ENCODE measurements at regions not wholly inside any gene's neighbourhood (a gene's known extent, or its start where the extent isn't known, plus 50 kb on each side); places are given as distances from the start of the nearest gene placed in this dataset.

GRCh38 chr1:184297244-184297750 lies 89.5 kb upstream of the C1orf21 start:
- ATAC-seq (no peak), DNase-seq (ENCODE audit: low spot score in 2 of 2) (no peak)
- Mint-ChIP-seq H3K9me3 (no peaks in the 10 kb centered on the region), H3K4me1 (no peaks in the 10 kb centered on the region), H3K4me3 (no peak overlapping the region), H3K36me3 (no peaks in the 10 kb centered on the region), H3K27ac (no peak overlapping the region)

DNA sequence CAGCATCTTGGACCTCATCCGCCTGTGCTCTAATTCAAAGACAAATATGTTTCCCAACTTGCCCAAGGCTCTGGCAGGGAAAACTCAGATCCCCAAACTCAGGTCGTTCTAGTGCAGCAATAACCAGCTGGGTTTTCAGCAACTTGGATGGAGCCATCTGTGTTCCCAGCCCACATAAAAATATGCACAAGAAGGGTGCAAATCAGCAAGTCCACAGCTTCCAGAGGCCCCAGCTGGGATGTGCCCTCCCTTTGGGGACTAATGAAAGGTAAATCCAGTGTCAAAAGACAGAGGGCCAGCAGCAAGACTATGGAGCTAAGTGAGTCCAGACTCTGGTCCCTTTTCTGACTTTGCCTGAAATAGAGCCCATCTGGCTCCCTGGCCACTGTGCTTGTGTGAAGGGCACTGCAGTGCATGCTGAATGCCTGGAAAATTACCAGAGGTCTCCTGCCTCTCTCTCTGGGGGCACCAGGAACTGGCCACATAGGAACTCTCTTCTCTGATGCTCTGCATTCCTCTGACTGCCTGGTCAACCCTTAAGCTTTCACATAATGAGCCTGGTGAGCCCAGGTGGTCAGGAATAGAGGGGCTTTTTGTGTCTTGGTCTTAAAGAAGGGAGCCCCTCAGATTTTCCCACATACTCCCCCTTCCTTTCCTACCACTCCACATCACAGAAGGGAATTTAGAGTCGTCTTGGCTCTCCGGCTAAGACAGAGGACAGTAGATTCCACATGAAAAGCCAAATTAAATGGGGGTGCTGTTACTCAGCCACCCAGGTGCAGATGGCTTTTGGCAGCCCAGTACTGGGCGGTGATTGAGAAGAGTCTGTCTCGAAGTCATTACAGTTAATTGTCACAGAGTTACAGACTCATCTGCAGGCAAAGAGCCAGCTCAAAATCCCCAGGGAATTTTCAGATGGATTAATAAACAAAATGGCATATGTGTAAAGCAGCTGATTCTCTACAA lies 88.1 kb upstream of the C1orf21 start:
- H3K9me3 Mint-ChIP-seq, result peaks cover 2% of the 10 kb centered on the region
- ATAC-seq (no peak), DNase-seq (ENCODE audit: low spot score in 2 of 2) (no peak)
- no peaks in the 10 kb centered on the region for H3K36me3 Mint-ChIP-seq
- no peaks in the 10 kb centered on the region for H3K4me1 Mint-ChIP-seq
- H3K4me3 Mint-ChIP-seq, result no peak overlapping the region
- H3K27ac Mint-ChIP-seq, result no peak overlapping the region

DNA sequence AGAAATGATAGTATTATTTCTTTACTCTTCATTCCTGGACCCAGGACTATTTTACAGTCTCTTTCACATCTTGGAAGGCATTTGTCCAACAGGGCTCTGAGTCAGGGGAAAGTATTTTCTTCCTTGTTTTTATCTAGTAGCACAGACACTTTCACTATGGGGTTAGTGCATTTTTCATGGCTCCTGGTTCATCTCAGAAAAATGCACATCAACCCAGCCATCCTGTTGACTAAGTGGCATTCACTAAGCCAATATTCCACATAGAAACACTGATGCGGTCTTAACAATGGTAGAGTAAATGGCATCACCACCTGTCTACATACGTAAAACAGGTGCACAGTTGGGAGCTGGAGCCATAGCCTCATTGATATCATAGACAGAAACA lies 87.4 kb upstream of the C1orf21 start:
- Mint-ChIP-seq H3K36me3 (no peaks in the 10 kb centered on the region), H3K4me1 (no peaks in the 10 kb centered on the region), H3K27ac (no peak overlapping the region), H3K4me3 (no peak overlapping the region), H3K9me3 (peaks cover 2% of the 10 kb centered on the region)
- ATAC-seq (no peak), DNase-seq (ENCODE audit: low spot score in 2 of 2) (no peak)

DNA sequence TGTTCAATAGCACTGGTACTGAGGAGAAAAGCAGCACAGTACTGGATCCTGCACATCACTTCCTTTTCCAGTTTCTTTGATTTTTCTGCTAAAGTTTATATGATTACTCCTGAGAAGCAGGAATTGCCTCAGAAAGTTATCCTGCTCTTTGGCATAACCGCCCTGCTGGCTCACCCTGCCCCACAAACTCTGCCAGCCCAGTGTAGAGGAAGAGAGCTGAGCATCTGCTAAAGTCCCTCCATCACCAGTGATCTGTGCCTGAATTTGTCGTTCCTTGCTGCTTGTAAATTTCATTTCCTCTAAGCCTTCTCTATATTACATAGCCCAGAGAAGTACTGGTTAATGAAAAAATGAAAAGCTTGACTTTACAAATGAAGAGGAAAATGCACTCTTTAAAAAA lies 87.0 kb upstream of the C1orf21 start:
- no peaks in the 10 kb centered on the region for H3K4me1 Mint-ChIP-seq
- peaks cover 2% of the 10 kb centered on the region for H3K9me3 Mint-ChIP-seq
- H3K27ac Mint-ChIP-seq, result no peak overlapping the region
- DNase-seq (ENCODE audit: low spot score in 2 of 2), result no peak
- H3K36me3 Mint-ChIP-seq, result no peaks in the 10 kb centered on the region
- ATAC-seq, result no peak
- H3K4me3 Mint-ChIP-seq, result no peak overlapping the region

- Mint-ChIP-seq H3K4me3 (no peak overlapping the region), H3K36me3 (no peaks in the 10 kb centered on the region), H3K27ac (no peak overlapping the region), H3K4me1 (no peaks in the 10 kb centered on the region), H3K9me3 (peaks cover 2% of the 10 kb centered on the region)
- ATAC-seq (no peak), DNase-seq (ENCODE audit: low spot score in 2 of 2) (no peak)
These were observed 86.4 kb upstream of the C1orf21 start for GRCh38 chr1:184300446-184300845.

- Mint-ChIP-seq H3K9me3 (peaks cover 2% of the 10 kb centered on the region), H3K4me3 (no peak overlapping the region), H3K27ac (no peak overlapping the region), H3K36me3 (no peaks in the 10 kb centered on the region), H3K4me1 (no peaks in the 10 kb centered on the region)
- DNase-seq (ENCODE audit: low spot score in 2 of 2), result no peak
- no peak for ATAC-seq
These were observed 85.6 kb upstream of the C1orf21 start for GRCh38 chr1:184301227-184301626.

DNA sequence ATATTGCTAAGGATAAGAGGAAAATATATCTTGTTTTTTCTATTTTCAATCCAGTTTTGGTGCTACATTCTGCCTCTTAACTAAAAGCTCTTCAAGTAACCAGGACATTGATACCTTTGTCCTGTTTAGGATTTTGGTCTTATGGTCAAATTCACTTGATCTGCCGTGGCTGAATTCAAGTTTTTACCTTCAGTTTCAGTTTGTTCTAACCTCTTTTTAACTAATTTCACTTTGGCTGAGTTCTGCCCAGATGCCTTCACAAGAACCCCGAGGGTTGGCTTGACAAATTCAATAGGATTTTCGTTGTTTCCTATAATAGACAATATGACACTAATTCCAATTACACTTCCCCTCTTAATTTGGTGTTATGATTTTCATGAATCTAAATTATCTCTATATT lies 84.5 kb upstream of the C1orf21 start:
- no peak overlapping the region for H3K4me3 Mint-ChIP-seq
- no peaks in the 10 kb centered on the region for H3K36me3 Mint-ChIP-seq
- H3K4me1 Mint-ChIP-seq, result no peaks in the 10 kb centered on the region
- peaks cover 2% of the 10 kb centered on the region for H3K9me3 Mint-ChIP-seq
- ATAC-seq, result no peak
- no peak overlapping the region for H3K27ac Mint-ChIP-seq
- no peak for DNase-seq (ENCODE audit: low spot score in 2 of 2)

DNA sequence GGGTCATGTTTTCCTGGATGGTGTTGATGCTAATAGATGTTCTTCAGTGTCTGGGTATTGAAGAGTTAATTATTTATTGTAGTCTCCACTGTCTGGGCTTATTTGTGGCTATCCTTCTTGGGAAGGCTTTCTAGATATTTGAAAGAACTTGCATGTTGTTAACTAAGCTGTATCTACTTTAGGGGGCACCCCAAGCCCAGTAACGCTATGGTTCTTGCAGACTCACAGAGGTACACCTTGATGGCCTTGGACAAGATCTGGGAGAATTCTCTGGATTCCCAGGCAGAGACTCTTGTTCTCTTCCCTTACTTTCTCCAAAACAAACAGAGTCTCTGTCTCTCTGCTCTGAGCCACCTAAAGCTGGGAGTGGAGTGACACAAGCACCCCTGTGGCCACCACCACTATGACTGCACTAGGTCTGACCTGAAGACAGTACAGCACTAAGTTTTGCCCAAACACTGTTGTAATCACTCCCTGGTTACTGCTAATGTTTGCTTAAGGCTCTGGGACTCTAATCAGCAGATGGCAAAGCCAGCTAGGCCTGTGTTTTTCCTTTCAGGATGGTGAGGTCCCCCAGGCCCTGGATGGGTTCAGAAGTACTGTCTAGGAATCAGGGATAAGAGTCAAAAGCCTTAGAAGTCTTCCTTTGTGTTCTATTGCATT lies 76.5 kb upstream of the C1orf21 start:
- H3K4me3 Mint-ChIP-seq, result no peak overlapping the region
- H3K27ac Mint-ChIP-seq, result no peak overlapping the region
- H3K36me3 Mint-ChIP-seq, result no peaks in the 10 kb centered on the region
- DNase-seq (ENCODE audit: low spot score in 2 of 2) (no peak), ATAC-seq (peak; percentile 31)
- no peaks in the 10 kb centered on the region for H3K9me3 Mint-ChIP-seq
- no peaks in the 10 kb centered on the region for H3K4me1 Mint-ChIP-seq

GRCh38 chr1:184311580-184311979 lies 75.2 kb upstream of the C1orf21 start:
- DNase-seq (ENCODE audit: low spot score in 2 of 2), result no peak
- Mint-ChIP-seq H3K4me1 (no peaks in the 10 kb centered on the region), H3K36me3 (no peaks in the 10 kb centered on the region), H3K9me3 (no peaks in the 10 kb centered on the region), H3K4me3 (no peak overlapping the region), H3K27ac (no peak overlapping the region)
- peak; percentile 31 for ATAC-seq

DNA sequence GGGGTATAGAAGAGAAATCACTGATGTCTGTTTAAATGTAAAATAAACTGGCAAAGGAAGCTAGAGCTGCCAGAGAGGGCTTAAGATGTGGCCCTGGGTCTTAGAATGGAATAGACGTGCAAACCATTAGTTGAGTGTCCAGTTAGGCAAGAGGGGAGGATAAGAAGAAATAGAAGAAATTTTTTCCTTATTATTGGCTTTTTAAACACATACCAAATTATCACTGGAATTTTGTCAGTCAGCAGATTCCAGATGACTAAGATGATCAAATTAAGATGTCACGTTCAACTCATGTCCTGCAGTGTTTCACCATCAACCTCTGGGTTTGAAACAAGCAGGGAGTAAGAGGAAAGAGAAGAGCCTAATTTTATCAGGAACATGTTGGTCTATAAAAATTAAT lies 71.6 kb upstream of the C1orf21 start:
- no peaks in the 10 kb centered on the region for H3K4me1 Mint-ChIP-seq
- no peak for DNase-seq (ENCODE audit: low spot score in 2 of 2)
- ATAC-seq, result no peak
- H3K36me3 Mint-ChIP-seq, result no peaks in the 10 kb centered on the region
- no peaks in the 10 kb centered on the region for H3K9me3 Mint-ChIP-seq
- no peak overlapping the region for H3K4me3 Mint-ChIP-seq
- no peak overlapping the region for H3K27ac Mint-ChIP-seq

GRCh38 chr1:184319879-184320278 lies 67.0 kb upstream of the C1orf21 start:
- H3K9me3 Mint-ChIP-seq, result no peaks in the 10 kb centered on the region
- no peaks in the 10 kb centered on the region for H3K36me3 Mint-ChIP-seq
- no peak overlapping the region for H3K27ac Mint-ChIP-seq
- DNase-seq (ENCODE audit: low spot score in 2 of 2) (no peak), ATAC-seq (no peak)
- H3K4me1 Mint-ChIP-seq, result no peaks in the 10 kb centered on the region
- no peak overlapping the region for H3K4me3 Mint-ChIP-seq

DNA sequence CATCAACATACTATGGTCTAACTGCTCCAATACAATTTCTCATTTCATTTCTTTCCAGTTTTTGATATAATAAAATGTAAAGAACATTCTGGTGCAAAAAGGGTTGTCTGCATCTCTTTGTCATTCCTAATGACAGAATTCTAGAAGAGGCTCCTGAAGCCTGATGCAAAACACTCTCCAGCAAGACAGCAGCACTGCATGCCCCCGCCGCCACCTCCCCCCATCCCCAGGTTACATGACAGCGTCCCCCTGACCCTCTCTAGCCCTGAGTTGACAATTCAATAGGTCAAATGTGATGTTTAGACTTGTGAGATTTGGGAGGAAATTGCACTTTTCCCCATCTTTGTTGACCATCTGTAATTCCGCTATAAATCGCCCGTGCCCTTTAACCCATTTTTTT lies 64.6 kb upstream of the C1orf21 start:
- Mint-ChIP-seq H3K9me3 (no peaks in the 10 kb centered on the region), H3K4me1 (no peaks in the 10 kb centered on the region), H3K36me3 (no peaks in the 10 kb centered on the region), H3K4me3 (no peak overlapping the region), H3K27ac (no peak overlapping the region)
- no peak for DNase-seq (ENCODE audit: low spot score in 2 of 2)
- no peak for ATAC-seq

- Mint-ChIP-seq H3K27ac (no peak overlapping the region), H3K9me3 (no peaks in the 10 kb centered on the region), H3K4me1 (no peaks in the 10 kb centered on the region), H3K36me3 (no peaks in the 10 kb centered on the region), H3K4me3 (no peak overlapping the region)
- DNase-seq (ENCODE audit: low spot score in 2 of 2) (no peak), ATAC-seq (no peak)
These were observed 61.9 kb upstream of the C1orf21 start for GRCh38 chr1:184324972-184325371.

DNA sequence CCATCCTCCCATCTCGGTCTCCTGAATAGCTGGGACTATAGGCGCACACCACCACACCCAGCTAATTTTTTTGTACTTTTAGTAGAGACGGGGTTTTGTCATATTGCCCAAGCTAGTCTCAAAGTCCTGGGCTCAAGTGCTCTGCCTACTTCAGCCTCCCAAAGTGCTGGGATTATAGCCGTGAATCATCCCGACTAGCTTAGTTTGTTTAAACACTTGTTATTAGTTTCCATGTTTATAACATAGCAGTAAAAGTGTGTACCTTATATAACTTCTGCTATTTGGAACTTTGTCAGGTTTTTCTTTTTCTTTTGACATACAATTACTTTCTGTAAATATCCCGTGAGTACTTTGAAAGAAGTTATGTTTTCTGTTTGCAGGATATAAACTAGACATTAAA lies 60.6 kb upstream of the C1orf21 start:
- Mint-ChIP-seq H3K36me3 (no peaks in the 10 kb centered on the region), H3K27ac (no peak overlapping the region), H3K4me1 (no peaks in the 10 kb centered on the region), H3K9me3 (no peaks in the 10 kb centered on the region), H3K4me3 (no peak overlapping the region)
- DNase-seq (ENCODE audit: low spot score in 2 of 2), result no peak
- no peak for ATAC-seq

GRCh38 chr1:184329245-184329953 lies 57.4 kb upstream of the C1orf21 start:
- H3K4me3 Mint-ChIP-seq, result no peak overlapping the region
- no peak overlapping the region for H3K27ac Mint-ChIP-seq
- H3K9me3 Mint-ChIP-seq, result peaks cover 2% of the 10 kb centered on the region
- DNase-seq (ENCODE audit: low spot score in 2 of 2) (no peak), ATAC-seq (peak; percentile 64)
- no peaks in the 10 kb centered on the region for H3K4me1 Mint-ChIP-seq
- no peaks in the 10 kb centered on the region for H3K36me3 Mint-ChIP-seq

Data from stimulated activated effector memory CD8-positive, alpha-beta T cell treated with anti-CD3 and anti-CD28 coated beads, Interleukin-12 subunit alpha, Interleukin-12 subunit beta, amount 100 ng/mL, for 72 hours (primary cell).